Ovary (tissue), 3 donors: ENCODE measurements at regions not wholly inside any gene's neighbourhood (a gene's known extent, or its start where the extent isn't known, plus 50 kb on each side); places are given as distances from the start of the nearest gene placed in this dataset.

ENCODE experiments used
- CTCF ChIP-seq, 3 donors: fragments of 450-650 bp in 2 of 3; fragments of 200-600 bp in 1 of 3; IDR thresholded peaks; one replicate each; pipeline versions ENCODE4 v1.5.1 to v1.8.0; 2016 to 2022; ENCODE audit warnings: antibody characterized with exemption in 3 of 3, mild to moderate bottlenecking in 1 of 3
- EP300 ChIP-seq: sonication (generic); formaldehyde crosslinking; IDR thresholded peaks from one replicate; pipeline ENCODE4 v1.6.1; 2017; ENCODE audit warnings: antibody characterized with exemption
- POLR2A ChIP-seq: fragments of 450-650 bp; IDR thresholded peaks from one replicate; pipeline ENCODE4 v1.6.1; 2017; ENCODE audit warnings: antibody characterized with exemption, mild to moderate bottlenecking, moderate library complexity
- donor health status: DM: no; HTN: no; CAD: no.

GRCh38 chr1:199020051-199020450, 381.2 kb downstream of the PTPRC start:
- TF ChIP-seq CTCF (IDR thresholded peaks at IDR 0.05) (no peak), POLR2A (no peak), EP300 (no peak)
